Hypothalamus (tissue), 51 donors: ENCODE measurements at regions not wholly inside any gene's neighbourhood (a gene's known extent, or its start where the extent isn't known, plus 50 kb on each side); places are given as distances from the start of the nearest gene placed in this dataset.

ENCODE experiments used
- DNase-seq, 51 donors: peaks; one replicate each; lab custom pipeline; 2025; lab: John Stamatoyannopoulos, UW

DNA sequence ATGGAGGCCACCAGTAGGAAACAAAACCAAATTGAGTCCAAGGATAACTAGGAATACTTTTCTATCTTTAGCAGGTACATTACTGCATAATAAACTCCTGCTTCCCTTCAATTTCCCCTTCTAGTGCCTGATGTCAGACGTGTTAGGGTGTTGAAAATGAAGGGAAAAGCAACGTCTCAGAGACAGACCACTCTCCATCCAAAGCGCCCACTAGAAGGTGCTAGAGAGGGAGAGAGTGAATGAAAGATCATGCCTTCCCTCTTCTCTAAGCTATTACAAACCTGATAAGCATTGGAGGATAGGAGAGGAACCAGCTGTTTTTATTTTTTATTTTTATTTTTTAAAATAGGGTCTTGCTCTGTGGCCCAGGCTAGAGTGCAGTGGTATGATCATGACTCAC, 64.1 kb downstream of the ZNF641 start:
- no peak for DNase-seq

GRCh38 chr12:48285751-48286650, 64.7 kb downstream of the ZNF641 start:
- no peak for DNase-seq

GRCh38 chr12:48281811-48282210, 68.9 kb downstream of the ZNF641 start:
- DNase-seq: no peak

DNA sequence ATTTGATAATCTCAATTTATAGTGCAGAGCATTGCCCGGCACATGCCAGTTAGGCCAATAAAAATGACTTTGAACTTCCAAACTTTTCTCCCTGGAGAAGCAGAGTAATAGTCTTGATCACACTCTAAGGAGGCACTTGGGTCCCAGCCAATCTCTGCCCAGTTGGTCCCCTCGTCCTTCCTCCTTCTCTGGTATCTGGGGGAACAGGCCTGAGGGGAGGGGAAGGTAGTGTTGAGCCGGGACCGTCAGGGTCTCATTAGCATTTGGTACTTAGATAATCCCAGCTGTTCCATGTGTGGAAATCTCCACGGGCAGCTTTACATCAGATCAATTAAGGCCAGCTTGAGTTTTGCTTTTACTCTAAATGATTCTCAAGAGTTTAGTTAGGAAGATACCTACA, 70.1 kb downstream of the ZNF641 start:
- DNase-seq: peak in 1 of 51 donors; percentile 2

- no peak for DNase-seq
Observed at GRCh38 chr12:48279601-48280000, 71.1 kb downstream of the ZNF641 start.

GRCh38 chr12:48279101-48279500, 71.6 kb downstream of the ZNF641 start:
- no peak for DNase-seq

DNA sequence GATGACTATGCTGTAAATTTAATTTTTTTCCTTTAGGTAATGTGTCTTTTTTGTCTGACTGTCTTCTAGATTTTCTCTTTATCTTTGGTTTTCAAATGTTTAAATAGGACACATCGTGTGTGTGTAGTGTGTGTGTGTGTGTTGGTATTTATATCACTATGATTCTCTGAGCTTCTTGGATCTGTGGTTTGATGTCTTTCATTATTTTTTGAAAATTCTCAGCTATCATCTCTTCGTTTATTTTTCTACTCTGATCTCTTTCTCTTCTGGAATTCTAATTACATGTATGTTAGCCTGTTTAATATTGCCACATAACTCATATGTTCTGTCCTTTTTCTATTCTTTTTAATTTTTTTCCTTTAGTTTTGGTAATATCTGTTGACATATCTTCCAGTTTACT, 73.5 kb upstream of the OR10AD1 start:
- no peak for DNase-seq

DNA sequence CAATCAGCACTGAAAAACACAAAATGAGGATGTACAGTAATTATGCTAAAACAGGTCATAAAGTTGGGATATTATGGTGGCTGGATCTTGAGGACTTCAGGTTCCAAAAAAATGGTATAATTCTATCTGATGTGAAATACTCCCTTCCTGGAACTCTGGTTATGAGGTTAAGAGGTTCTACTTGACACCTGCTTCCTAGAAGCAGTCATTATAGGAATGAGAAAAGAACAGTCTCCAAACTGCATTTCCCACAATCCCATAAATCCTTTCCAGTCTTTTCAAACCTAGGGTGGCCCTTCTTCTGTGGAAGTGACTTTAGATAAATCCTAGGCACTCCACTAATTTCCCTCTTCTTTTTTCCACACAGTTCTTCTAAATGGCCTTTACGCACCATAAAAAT, 63.7 kb upstream of the OR10AD1 start:
- no peak for DNase-seq

DNA sequence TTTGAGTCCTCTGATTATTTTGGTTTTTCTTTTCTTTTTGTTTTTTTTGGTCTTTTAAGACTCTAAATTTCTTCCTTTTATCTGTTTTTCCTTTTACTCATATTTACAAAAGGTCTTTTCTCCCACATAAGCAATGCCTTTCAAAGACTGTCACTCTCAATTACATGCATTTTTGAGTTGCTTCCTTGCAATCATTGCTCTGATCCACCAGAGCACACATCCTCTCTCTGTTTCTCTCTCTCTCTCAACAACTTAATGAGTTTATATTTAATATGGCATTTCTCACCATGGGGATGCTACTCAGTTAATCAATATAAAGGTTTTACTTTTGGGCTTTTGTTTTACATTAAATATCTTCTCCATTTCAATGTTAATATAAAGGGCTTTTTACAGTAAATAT, 62.7 kb upstream of the OR10AD1 start:
- no peak for DNase-seq

DNA sequence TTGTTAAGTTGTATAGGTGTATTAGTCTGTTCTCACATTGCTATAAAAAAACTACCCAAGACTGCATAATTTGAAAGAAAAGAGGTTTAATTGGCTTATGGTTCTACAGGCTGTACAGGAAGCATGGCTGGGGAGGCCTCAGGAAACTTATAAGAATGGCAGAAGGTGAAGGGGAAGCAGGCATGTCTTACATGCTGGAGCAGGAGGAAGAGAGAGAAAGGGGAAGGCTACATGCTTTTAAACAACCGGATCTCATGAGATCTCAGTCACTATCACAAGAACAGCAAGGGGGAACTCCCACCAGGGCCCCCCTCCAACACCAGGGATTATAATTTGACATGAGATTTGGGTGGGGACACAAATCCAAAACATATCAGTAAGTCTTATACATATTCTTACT, 60.5 kb upstream of the OR10AD1 start:
- no peak for DNase-seq

DNA sequence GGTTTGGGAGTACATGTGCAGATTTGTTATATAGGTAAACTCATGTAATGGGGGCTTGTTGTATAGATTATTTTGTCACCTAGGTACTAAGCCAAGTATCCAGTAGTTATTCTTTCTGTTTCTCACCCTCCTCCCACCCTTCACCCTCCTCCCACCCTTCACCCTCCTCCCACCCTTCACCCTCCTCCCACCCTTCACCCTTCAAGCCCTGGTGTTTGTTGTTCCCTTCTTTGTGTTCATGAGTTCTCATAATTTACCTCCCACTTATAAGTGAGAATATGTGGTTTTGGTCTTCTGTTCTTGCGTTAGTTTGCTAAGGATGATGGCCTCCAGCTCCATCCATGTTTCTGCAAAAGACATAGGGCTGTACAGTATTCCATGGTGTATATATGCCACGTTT, 58.7 kb upstream of the OR10AD1 start:
- no peak for DNase-seq
